Muscle layer of duodenum (tissue), 2 donors: ENCODE measurements at regions not wholly inside any gene's neighbourhood (a gene's known extent, or its start where the extent isn't known, plus 50 kb on each side); places are given as distances from the start of the nearest gene placed in this dataset.

Source experiments
- H3K27ac ChIP-seq: one replicate; pipeline ENCODE4 v1.7.0; 2013; ENCODE audit warnings: mild to moderate bottlenecking, low read length
- H3K27me3 ChIP-seq: one replicate; pipeline ENCODE4 v1.7.0; 2013; ENCODE audit warnings: low read depth, mild to moderate bottlenecking, control low read depth, low read length
- H3K36me3 ChIP-seq, 2 donors: one replicate each; pipeline ENCODE4 v1.7.0; 2013; ENCODE audit warnings: low read length in 2 of 2, control low read depth in 1 of 2, mild to moderate bottlenecking in 1 of 2; ENCODE audit not compliant: insufficient read depth in 2 of 2, control insufficient read depth in 1 of 2
- H3K4me1 ChIP-seq, 2 donors: one replicate each; pipeline ENCODE4 v1.7.0; 2013; ENCODE audit warnings: low read length in 2 of 2, mild to moderate bottlenecking in 2 of 2, control low read depth in 1 of 2, moderate library complexity in 1 of 2; ENCODE audit not compliant: insufficient read depth in 2 of 2, control insufficient read depth in 1 of 2
- H3K4me3 ChIP-seq, 2 donors: one replicate each; pipeline ENCODE4 v1.7.0; 2013; ENCODE audit warnings: low read length in 2 of 2, low read depth in 1 of 2, mild to moderate bottlenecking in 1 of 2
- H3K9me3 ChIP-seq, 2 donors: one replicate each; pipeline ENCODE4 v1.7.0; 2013; ENCODE audit warnings: low read length in 2 of 2, control low read depth in 1 of 2, mild to moderate bottlenecking in 1 of 2; ENCODE audit not compliant: control insufficient read depth in 1 of 2
- donor health status: healthy.

GRCh38 chr10:120300513-120300912 is 156.5 kb upstream of the PLPP4 start:
- H3K4me3 ChIP-seq = no peak overlapping the region
- no peaks in the 10 kb centered on the region for H3K27me3 ChIP-seq
- no peaks in the 10 kb centered on the region for H3K9me3 ChIP-seq
- no peaks in the 10 kb centered on the region for H3K36me3 ChIP-seq
- no peaks in the 10 kb centered on the region for H3K4me1 ChIP-seq
- H3K27ac ChIP-seq = no peak overlapping the region

GRCh38 chr10:120308589-120308988 is 148.4 kb upstream of the PLPP4 start:
- H3K27ac ChIP-seq = no peak overlapping the region
- no peaks in the 10 kb centered on the region for H3K36me3 ChIP-seq
- H3K9me3 ChIP-seq = no peaks in the 10 kb centered on the region
- no peak overlapping the region for H3K4me3 ChIP-seq
- H3K27me3 ChIP-seq = no peaks in the 10 kb centered on the region
- no peaks in the 10 kb centered on the region for H3K4me1 ChIP-seq

GRCh38 chr10:120313715-120314114 is 143.3 kb upstream of the PLPP4 start:
- H3K27ac ChIP-seq = no peak overlapping the region
- H3K4me3 ChIP-seq = no peak overlapping the region
- H3K4me1 ChIP-seq = peaks cover 0 to 3% of the 10 kb centered on the region in 2 donors
- no peaks in the 10 kb centered on the region for H3K9me3 ChIP-seq
- H3K27me3 ChIP-seq = no peaks in the 10 kb centered on the region
- no peaks in the 10 kb centered on the region for H3K36me3 ChIP-seq

GRCh38 chr10:120314442-120314841 is 142.6 kb upstream of the PLPP4 start:
- no peaks in the 10 kb centered on the region for H3K27me3 ChIP-seq
- no peak overlapping the region for H3K4me3 ChIP-seq
- H3K27ac ChIP-seq = no peak overlapping the region
- H3K4me1 ChIP-seq = peaks cover 0 to 3% of the 10 kb centered on the region in 2 donors
- no peaks in the 10 kb centered on the region for H3K9me3 ChIP-seq
- H3K36me3 ChIP-seq = no peaks in the 10 kb centered on the region

- Histone ChIP-seq H3K9me3 (no peaks in the 10 kb centered on the region), H3K4me1 (peaks cover 0 to 3% of the 10 kb centered on the region in 2 donors), H3K36me3 (no peaks in the 10 kb centered on the region), H3K27ac (no peak overlapping the region), H3K27me3 (no peaks in the 10 kb centered on the region), H3K4me3 (no peak overlapping the region)
Measured at GRCh38 chr10:120318862-120319261, 138.2 kb upstream of the PLPP4 start.

GRCh38 chr10:120327675-120328074 is 129.4 kb upstream of the PLPP4 start:
- no peaks in the 10 kb centered on the region for H3K27me3 ChIP-seq
- no peaks in the 10 kb centered on the region for H3K36me3 ChIP-seq
- H3K27ac ChIP-seq = no peak overlapping the region
- H3K9me3 ChIP-seq = no peaks in the 10 kb centered on the region
- no peaks in the 10 kb centered on the region for H3K4me1 ChIP-seq
- no peak overlapping the region for H3K4me3 ChIP-seq

GRCh38 chr10:120328647-120329046 is 128.4 kb upstream of the PLPP4 start:
- Histone ChIP-seq H3K4me1 (no peaks in the 10 kb centered on the region), H3K27me3 (no peaks in the 10 kb centered on the region), H3K9me3 (no peaks in the 10 kb centered on the region), H3K4me3 (no peak overlapping the region), H3K27ac (no peak overlapping the region), H3K36me3 (no peaks in the 10 kb centered on the region)

GRCh38 chr10:120335553-120335952 is 121.5 kb upstream of the PLPP4 start:
- H3K36me3 ChIP-seq = no peaks in the 10 kb centered on the region
- H3K9me3 ChIP-seq = no peaks in the 10 kb centered on the region
- H3K4me3 ChIP-seq = no peak overlapping the region
- no peaks in the 10 kb centered on the region for H3K4me1 ChIP-seq
- no peaks in the 10 kb centered on the region for H3K27me3 ChIP-seq
- no peak overlapping the region for H3K27ac ChIP-seq

- Histone ChIP-seq H3K27ac (no peak overlapping the region), H3K36me3 (no peaks in the 10 kb centered on the region), H3K4me1 (no peaks in the 10 kb centered on the region), H3K4me3 (no peak overlapping the region), H3K9me3 (no peaks in the 10 kb centered on the region), H3K27me3 (no peaks in the 10 kb centered on the region)
Measured at GRCh38 chr10:120336306-120336910, 120.6 kb upstream of the PLPP4 start.

- H3K4me1 ChIP-seq = no peaks in the 10 kb centered on the region
- H3K27ac ChIP-seq = no peak overlapping the region
- H3K36me3 ChIP-seq = no peaks in the 10 kb centered on the region
- no peaks in the 10 kb centered on the region for H3K9me3 ChIP-seq
- H3K4me3 ChIP-seq = no peak overlapping the region
- no peaks in the 10 kb centered on the region for H3K27me3 ChIP-seq
Measured at GRCh38 chr10:120336911-120337540, 120.0 kb upstream of the PLPP4 start.

GRCh38 chr10:120342115-120342714 is 114.8 kb upstream of the PLPP4 start:
- H3K9me3 ChIP-seq = no peaks in the 10 kb centered on the region
- H3K27me3 ChIP-seq = no peaks in the 10 kb centered on the region
- no peak overlapping the region for H3K4me3 ChIP-seq
- H3K27ac ChIP-seq = no peak overlapping the region
- H3K36me3 ChIP-seq = no peaks in the 10 kb centered on the region
- H3K4me1 ChIP-seq = no peaks in the 10 kb centered on the region
